A549 (cell line): ENCODE measurements at regions not wholly inside any gene's neighbourhood (a gene's known extent, or its start where the extent isn't known, plus 50 kb on each side); places are given as distances from the start of the nearest gene placed in this dataset.

Source experiments
- ATAC-seq, 2 experiments: fragments of 200-7000 bp in 1 of 2; fragments of >200 bp in 1 of 2; cut with Nextera tagmentation in 1 of 2; cut with Tn5 transposase in 1 of 2; 3 replicates each; pipeline versions ENCODE4 v1.8.0 to v1.9.1; 2018 to 2020; ENCODE audit warnings: mild to moderate bottlenecking in 1 of 2, moderate library complexity in 1 of 2
- CTCF ChIA-PET: fragments of 300-600 bp; sonication (Branson Sonifier 250); formaldehyde crosslinking; extraction: SDS; loops from one replicate; lab custom pipeline; 2021; ENCODE audit warnings: antibody characterized with exemption, inconsistent platforms; lab: Yijun Ruan, JAX
- POLR2A ChIA-PET: fragments of 350-600 bp; formaldehyde crosslinking; extraction: SDS; loops from one replicate; lab custom pipeline; 2021; ENCODE audit warnings: antibody characterized with exemption, inconsistent platforms; lab: Yijun Ruan, JAX
- DNase-seq, 2 experiments: peaks; one replicate each; pipeline versions ENCODE4 v3.0.0 to v3.0.0-alpha.2; 2011 to 2016; ENCODE audit warnings: low read depth in 1 of 2, low spot score in 1 of 2
- FAIRE-seq: peaks from 2 replicates; lab custom pipeline; 2011; peaks lifted over from hg19 to GRCh38; lab: Jason Lieb, UNC
- H3K27ac ChIP-seq, 2 experiments: fragments of >200 bp; sonication (Bioruptor Twin); formaldehyde crosslinking; 3 replicates each; pipeline ENCODE4 v1.5.1; 2016 to 2017
- H3K4me1 ChIP-seq: fragments of >200 bp; sonication (Bioruptor Twin); formaldehyde crosslinking; 3 replicates; pipeline ENCODE4 v1.6.1; 2016
- H3K4me2 ChIP-seq: fragments of >200 bp; sonication (Bioruptor Twin); formaldehyde crosslinking; 3 replicates; pipeline ENCODE4 v1.6.1; 2016
- H3K4me3 ChIP-seq: fragments of >200 bp; sonication (Bioruptor Twin); formaldehyde crosslinking; 3 replicates; pipeline ENCODE4 v1.5.1; 2016
- H3K9me3 ChIP-seq: fragments of >200 bp; sonication (Bioruptor Twin); formaldehyde crosslinking; 3 replicates; pipeline ENCODE4 v1.6.1; 2016
- BCL3 ChIP-seq: fragments of >200 bp; sonication (Bioruptor Twin); formaldehyde crosslinking; IDR thresholded peaks from 3 replicates; pipeline ENCODE4 v1.6.1; 2016
- BHLHE40 ChIP-seq: IDR thresholded peaks from 2 replicates; pipeline ENCODE4 v1.6.1; 2012; ENCODE audit warnings: low read depth, low read length, inconsistent platforms
- CBX2 ChIP-seq: fragments of 200-600 bp; sonication (generic); IDR thresholded peaks from 2 replicates; pipeline ENCODE4 v1.6.1; 2016; ENCODE audit warnings: low read depth, mild to moderate bottlenecking, borderline replicate concordance
- CBX8 ChIP-seq: fragments of 200-600 bp; sonication (generic); IDR thresholded peaks from 2 replicates; pipeline ENCODE4 v1.6.1; 2016
- CTCF ChIP-seq: fragments of >200 bp; sonication (Bioruptor Twin); formaldehyde crosslinking; IDR thresholded peaks from 3 replicates; pipeline ENCODE4 v1.5.1; 2016
- ELK1 ChIP-seq: fragments of 150-350 bp; IDR thresholded peaks from 2 replicates; pipeline ENCODE4 v1.6.1; 2014; ENCODE audit warnings: low read depth, mild to moderate bottlenecking, low read length
- EP300 ChIP-seq, 2 experiments: fragments of >200 bp; sonication (Bioruptor Twin); formaldehyde crosslinking; IDR thresholded peaks; 2 replicates in 1 of 2; 3 replicates in 1 of 2; pipeline ENCODE4 v1.6.1; 2016 to 2017
- FOSL2 ChIP-seq, 2 experiments: fragments of 450-650 bp in 1 of 2; fragments of >200 bp in 1 of 2; sonication (Bioruptor Twin) in 1 of 2; formaldehyde crosslinking; IDR thresholded peaks; 2 replicates each; pipeline versions ENCODE4 v1.5.0 to v1.6.1; 2016 to 2020; ENCODE audit warnings: mild to moderate bottlenecking in 1 of 2, moderate library complexity in 1 of 2
- FOXS1 ChIP-seq: fragments of 250-450 bp; sonication (Bioruptor Pico); IDR thresholded peaks from 2 replicates; pipeline ENCODE4 v1.5.0; 2020; ENCODE audit warnings: mild to moderate bottlenecking, moderate library complexity
- HEYL ChIP-seq: fragments of 250-450 bp; sonication (Bioruptor Pico); IDR thresholded peaks from 2 replicates; pipeline ENCODE4 v1.8.0; 2021; ENCODE audit warnings: mild to moderate bottlenecking, moderate library complexity
- HMGXB4 ChIP-seq: fragments of 250-450 bp; sonication (Bioruptor Pico); IDR thresholded peaks from 2 replicates; pipeline ENCODE4 v1.5.0; 2021; ENCODE audit warnings: mild to moderate bottlenecking, moderate library complexity, borderline replicate concordance
- HOXB13 ChIP-seq: fragments of 250-450 bp; sonication (Bioruptor Pico); IDR thresholded peaks from 2 replicates; pipeline ENCODE4 v1.5.0; 2020; ENCODE audit warnings: low read depth, mild to moderate bottlenecking, moderate library complexity
- HOXB5 ChIP-seq: fragments of 250-450 bp; sonication (Bioruptor Pico); IDR thresholded peaks from 2 replicates; pipeline ENCODE4 v1.5.0; 2020; ENCODE audit warnings: mild to moderate bottlenecking, moderate library complexity
- JUN ChIP-seq, 2 experiments: fragments of >200 bp; sonication (Bioruptor Twin); formaldehyde crosslinking; IDR thresholded peaks; 2 replicates in 1 of 2; 3 replicates in 1 of 2; pipeline ENCODE4 v1.6.1; 2016 to 2017
- JUNB ChIP-seq: fragments of >200 bp; sonication (Bioruptor Twin); formaldehyde crosslinking; IDR thresholded peaks from 2 replicates; pipeline ENCODE4 v1.6.1; 2016
- MAFK ChIP-seq: fragments of 450-650 bp; IDR thresholded peaks from 2 replicates; pipeline ENCODE4 v1.6.1; 2014; ENCODE audit not compliant: partially characterized antibody
- MAZ ChIP-seq: fragments of 150-350 bp; IDR thresholded peaks from 2 replicates; pipeline ENCODE4 v1.6.1; 2014; ENCODE audit warnings: antibody characterized with exemption, low read depth, low read length, borderline replicate concordance
- NR3C1 ChIP-seq: fragments of >200 bp; sonication (Bioruptor Twin); formaldehyde crosslinking; IDR thresholded peaks from 3 replicates; pipeline ENCODE4 v1.6.1; 2017
- PHF8 ChIP-seq: fragments of 200-600 bp; sonication (generic); IDR thresholded peaks from 2 replicates; pipeline ENCODE4 v1.6.1; 2016; ENCODE audit warnings: low read depth, mild to moderate bottlenecking, antibody characterized with exemption, moderate library complexity, borderline replicate concordance
- RAD21 ChIP-seq, 2 experiments: fragments of >200 bp in 1 of 2; sonication (Bioruptor Twin) in 1 of 2; formaldehyde crosslinking in 1 of 2; IDR thresholded peaks in 1 of 2; conservative IDR thresholded peaks in 1 of 2; 2 replicates in 1 of 2; 3 replicates in 1 of 2; pipeline ENCODE4 v1.6.1; 2012 to 2018; ENCODE audit warnings: inconsistent platforms in 1 of 2
- RARB ChIP-seq: fragments of 250-450 bp; sonication (Bioruptor Pico); IDR thresholded peaks from 2 replicates; pipeline ENCODE4 v1.8.0; 2021; ENCODE audit warnings: mild to moderate bottlenecking, moderate library complexity
- RCOR1 ChIP-seq: fragments of 150-350 bp; IDR thresholded peaks from 2 replicates; pipeline ENCODE4 v1.6.1; 2014; ENCODE audit warnings: antibody characterized with exemption, low read length, low read depth
- RFX5 ChIP-seq: fragments of 450-650 bp; IDR thresholded peaks from 2 replicates; pipeline ENCODE4 v1.7.1; 2014; ENCODE audit warnings: antibody characterized with exemption, mild to moderate bottlenecking, moderate library complexity
- SMC3 ChIP-seq: fragments of >200 bp; sonication (Bioruptor Twin); formaldehyde crosslinking; IDR thresholded peaks from 3 replicates; pipeline ENCODE4 v1.6.1; 2018; ENCODE audit warnings: inconsistent platforms
- SREBF2 ChIP-seq: fragments of 450-650 bp; IDR thresholded peaks from 2 replicates; pipeline ENCODE4 v1.6.1; 2014; ENCODE audit warnings: mild to moderate bottlenecking, moderate library complexity
- TFCP2L1 ChIP-seq: fragments of 250-450 bp; sonication (Bioruptor Pico); IDR thresholded peaks from 2 replicates; pipeline ENCODE4 v1.5.0; 2021; ENCODE audit warnings: mild to moderate bottlenecking
- ZFP36 ChIP-seq: fragments of 450-650 bp; IDR thresholded peaks from 2 replicates; pipeline ENCODE4 v1.6.1; 2014; ENCODE audit warnings: borderline replicate concordance; ENCODE audit not compliant: partially characterized antibody
- WGBS: methylation state at CpG from one replicate; pipeline ENCODE4 v1.1.6; 2017; ENCODE audit errors: missing lambda C conversion rate; 5-methylcytosine and 5-hydroxymethylcytosine counted together

DNA sequence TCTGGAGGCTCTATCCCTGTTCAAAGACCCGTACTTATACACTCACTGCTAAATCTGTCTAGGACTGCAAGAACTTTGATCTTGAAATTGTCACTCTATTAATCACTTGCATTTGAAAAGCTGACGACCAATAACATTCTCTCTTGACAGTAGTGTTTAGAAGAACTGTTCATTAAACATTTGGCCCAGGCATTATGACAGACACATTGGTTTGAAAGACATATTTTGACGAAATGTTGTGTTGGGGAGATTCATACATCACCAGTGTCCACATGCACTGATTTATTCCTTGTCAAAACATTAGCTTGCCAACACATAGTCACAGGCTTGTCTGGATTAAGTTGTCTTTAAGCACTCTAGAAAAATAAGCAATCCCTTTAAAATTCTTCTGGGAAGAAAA lies 951.3 kb downstream of the ADGRL2 start:
- no peak for FAIRE-seq
- Histone ChIP-seq H3K9me3 (no peaks in the 10 kb centered on the region), H3K4me1 (no peaks in the 10 kb centered on the region), H3K27ac (no peak overlapping the region), H3K4me2 (no peak overlapping the region), H3K4me3 (no peak overlapping the region)
- POLR2A ChIA-PET: no interaction called here
- CTCF ChIA-PET: no interaction called here
- 10% methylated on average over 3 of the region's 3 CpGs for WGBS
- TF ChIP-seq TFCP2L1 (CRISPR knock-in tag) (no peak), JUN (IDR thresholded peaks at IDR 0.05) (no peak), FOXS1 (no peak), MAFK (no peak), PHF8 (no peak), ELK1 (no peak)
- DNase-seq: no peak
- no peak for ATAC-seq

DNA sequence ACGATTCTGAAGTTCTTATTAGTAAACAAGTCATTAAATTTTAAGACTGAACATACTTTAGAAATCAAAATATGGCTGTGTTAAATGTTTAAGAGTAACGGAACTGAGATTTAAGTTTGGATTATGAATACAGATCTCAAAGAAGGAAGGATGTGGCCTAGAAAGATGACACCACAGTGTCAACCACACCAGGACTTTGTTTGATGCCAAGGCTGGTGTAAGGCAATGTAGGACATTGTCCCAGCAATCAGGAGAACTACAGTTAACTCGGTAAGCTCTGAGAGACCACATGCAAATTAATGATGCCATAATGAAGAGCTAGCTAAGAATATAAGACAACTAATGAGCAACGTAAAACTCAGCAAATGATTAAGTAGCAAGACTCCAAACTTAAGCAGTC lies 932.9 kb downstream of the ADGRL2 start:
- no peak for FAIRE-seq
- DNase-seq: no peak
- ChIA-PET CTCF (no interaction called here), POLR2A (no interaction called here)
- ATAC-seq: no peak
- Histone ChIP-seq H3K9me3 (no peaks in the 10 kb centered on the region), H3K4me1 (no peaks in the 10 kb centered on the region), H3K4me2 (no peak overlapping the region), H3K4me3 (no peak overlapping the region), H3K27ac (no peak overlapping the region)
- TF ChIP-seq NR3C1: no peak
- TF ChIP-seq EP300 (IDR thresholded peaks at IDR 0.05): no peak
- no peak for TF ChIP-seq BCL3
- TF ChIP-seq FOSL2 (IDR thresholded peaks at IDR 0.05): no peak
- TF ChIP-seq FOSL2 (CRISPR knock-in tag; IDR thresholded peaks at IDR 0.05): no peak
- no peak for TF ChIP-seq ZFP36
- no peak for TF ChIP-seq TFCP2L1 (CRISPR knock-in tag)
- TF ChIP-seq RAD21 (conservative IDR thresholded peaks at IDR 0.05 in 1 of 2, IDR thresholded peaks at IDR 0.05 in 1 of 2): no peak
- TF ChIP-seq CTCF: no peak
- TF ChIP-seq RCOR1: no peak
- no peak for TF ChIP-seq SMC3
- TF ChIP-seq FOXS1: no peak
- no peak for TF ChIP-seq RFX5
- TF ChIP-seq CBX8: no peak
- TF ChIP-seq HOXB5 (CRISPR knock-in tag): no peak
- WGBS: 20% methylated on average over 4 of the region's 4 CpGs

GRCh38 chr1:82731216-82731615 lies 930.5 kb downstream of the ADGRL2 start:
- DNase-seq (no peak), FAIRE-seq (no peak), ATAC-seq (no peak)
- CTCF ChIA-PET: no interaction called here
- Histone ChIP-seq H3K27ac (no peak overlapping the region), H3K4me2 (no peak overlapping the region), H3K4me3 (no peak overlapping the region), H3K4me1 (no peaks in the 10 kb centered on the region), H3K9me3 (no peaks in the 10 kb centered on the region)
- POLR2A ChIA-PET: no interaction called here
- TF ChIP-seq RFX5: no peak
- TF ChIP-seq JUNB: no peak
- TF ChIP-seq BHLHE40: no peak
- no peak for TF ChIP-seq HEYL (CRISPR knock-in tag)
- TF ChIP-seq RARB: no peak
- TF ChIP-seq CBX2: no peak
- TF ChIP-seq MAZ: no peak
- no peak for TF ChIP-seq PHF8
- TF ChIP-seq CTCF: no peak
- no peak for TF ChIP-seq ZFP36
- no peak for TF ChIP-seq HOXB13 (CRISPR knock-in tag)
- TF ChIP-seq HMGXB4 (CRISPR knock-in tag): no peak
- TF ChIP-seq SREBF2: no peak
